PC-9 (cell line): ENCODE measurements at regions not wholly inside any gene's neighbourhood (a gene's known extent, or its start where the extent isn't known, plus 50 kb on each side); places are given as distances from the start of the nearest gene placed in this dataset.

ENCODE experiments used
- BruUV-seq: library from RNA; stranded (reverse); fragments of 400-500 nt; replicated peaks from 2 replicates; lab custom pipeline; 2021; lab: Mats Ljungman, UMichigan
- CTCF ChIA-PET: fragments of 300-600 bp; sonication (Branson Sonifier 250); formaldehyde crosslinking; loops from one replicate; lab custom pipeline; 2022; ENCODE audit warnings: antibody characterized with exemption; lab: Charles Lee
- POLR2A ChIA-PET: fragments of 300-600 bp; sonication (Branson Sonifier 250); formaldehyde crosslinking; loops from one replicate; lab custom pipeline; 2022; ENCODE audit warnings: antibody characterized with exemption; ENCODE audit not compliant: unreplicated experiment; lab: Charles Lee
- DNase-seq, 2 experiments: peaks; one replicate each; pipeline versions ENCODE4 v3.0.0 to v3.0.0-alpha.2; 2015 to 2022; ENCODE audit warnings: mixed read lengths in 1 of 2
- H2AFZ ChIP-seq: fragments of 200-600 bp; sonication (generic); 2 replicates; pipeline ENCODE4 v1.8.1; 2017; ENCODE audit warnings: antibody characterized with exemption
- H3F3A ChIP-seq: fragments of 200-600 bp; sonication (generic); 2 replicates; pipeline ENCODE4 v1.8.1; 2017; ENCODE audit warnings: antibody characterized with exemption, mild to moderate bottlenecking, low read depth; ENCODE audit not compliant: insufficient read depth
- H3K27ac ChIP-seq: fragments of 200-600 bp; sonication (generic); 2 replicates; pipeline ENCODE4 v1.6.1; 2016; ENCODE audit warnings: mixed run types
- H3K27me3 ChIP-seq: fragments of 200-600 bp; sonication (generic); 2 replicates; pipeline ENCODE4 v1.6.1; 2016; ENCODE audit warnings: low read depth, mixed run types; ENCODE audit not compliant: insufficient read depth
- H3K36me3 ChIP-seq: fragments of 200-600 bp; sonication (generic); 2 replicates; pipeline ENCODE4 v1.6.1; 2016; ENCODE audit warnings: low read depth, mixed run types
- H3K4me1 ChIP-seq: fragments of 200-600 bp; sonication (generic); replicated peaks from 2 replicates; pipeline ENCODE4 v1.6.1; 2016; ENCODE audit warnings: mixed run types; ENCODE audit not compliant: insufficient read depth
- H3K4me2 ChIP-seq: fragments of 200-600 bp; sonication (generic); 2 replicates; pipeline ENCODE4 v1.6.1; 2017; ENCODE audit warnings: mixed run types
- H3K4me3 ChIP-seq: fragments of 200-600 bp; sonication (generic); 2 replicates; pipeline ENCODE4 v1.6.1; 2016; ENCODE audit warnings: mixed run types
- H3K79me2 ChIP-seq: fragments of 200-600 bp; sonication (generic); 2 replicates; pipeline ENCODE4 v1.6.1; 2017; ENCODE audit warnings: low read depth, mixed run types
- H3K9me2 ChIP-seq: fragments of 200-600 bp; sonication (generic); 2 replicates; pipeline ENCODE4 v1.8.1; 2017; ENCODE audit warnings: mild to moderate bottlenecking; ENCODE audit not compliant: insufficient read depth
- H3K9me3 ChIP-seq: fragments of 200-600 bp; sonication (generic); 2 replicates; pipeline ENCODE4 v1.8.1; 2016; ENCODE audit warnings: low read depth; ENCODE audit not compliant: insufficient read depth
- H4K20me1 ChIP-seq: fragments of 200-600 bp; sonication (generic); 2 replicates; pipeline ENCODE4 v1.8.1; 2017; ENCODE audit not compliant: insufficient read depth
- CTCF ChIP-seq: fragments of 200-600 bp; sonication (generic); conservative IDR thresholded peaks from 2 replicates; pipeline ENCODE4 v1.6.1; 2017; ENCODE audit warnings: mixed run types, antibody characterized with exemption, mild to moderate bottlenecking, moderate library complexity
- EZH2 ChIP-seq: fragments of 200-600 bp; sonication (generic); IDR thresholded peaks from 2 replicates; pipeline ENCODE4 v1.8.0; 2017; ENCODE audit warnings: antibody characterized with exemption, low read depth
- intact Hi-C: fragments of 100-400 bp; cut with micrococcal nuclease; formaldehyde crosslinking; loops from one replicate; pipeline ENCODE4 v1.10.0; 2022; ENCODE audit not compliant: unreplicated experiment

GRCh38 chr2:155871940-155872339 lies 460.6 kb downstream of the NR4A2 start:
- no peaks in the 10 kb centered on the region for H3K36me3 ChIP-seq
- no peaks in the 10 kb centered on the region for H3F3A ChIP-seq
- no peaks in the 10 kb centered on the region for H3K27me3 ChIP-seq
- no TSS peak for BruUV-seq
- H3K79me2 ChIP-seq: no peaks in the 10 kb centered on the region
- intact Hi-C loops: no loop called here
- H3K4me2 ChIP-seq: no peak overlapping the region
- H2AFZ ChIP-seq: no peak overlapping the region
- ChIA-PET POLR2A (interaction anchor here (0.7 kb wide), 1 partner anchor 61 kb away, joined by 7 read pairs; no protein-coding TSS in a partner anchor), CTCF (no interaction called here)
- H3K27ac ChIP-seq: no peak overlapping the region
- no peaks in the 10 kb centered on the region for H3K9me3 ChIP-seq
- H3K9me2 ChIP-seq: no peaks in the 10 kb centered on the region
- TF ChIP-seq EZH2 (no peak), CTCF (no peak)
- no peaks in the 10 kb centered on the region for H4K20me1 ChIP-seq
- DNase-seq: no peak
- H3K4me3 ChIP-seq: no peak overlapping the region
- H3K4me1 ChIP-seq: no peaks in the 10 kb centered on the region

GRCh38 chr2:155867564-155867963 lies 465.0 kb downstream of the NR4A2 start:
- CTCF ChIA-PET: no interaction called here
- no peak overlapping the region for H3K4me3 ChIP-seq
- H3K4me2 ChIP-seq: no peak overlapping the region
- no peaks in the 10 kb centered on the region for H3K9me3 ChIP-seq
- H3K27me3 ChIP-seq: no peaks in the 10 kb centered on the region
- H4K20me1 ChIP-seq: no peaks in the 10 kb centered on the region
- H3K9me2 ChIP-seq: no peaks in the 10 kb centered on the region
- POLR2A ChIA-PET: no interaction called here
- TF ChIP-seq EZH2: no peak
- no peak for TF ChIP-seq CTCF
- H2AFZ ChIP-seq: no peak overlapping the region
- no peak for DNase-seq
- no peaks in the 10 kb centered on the region for H3K79me2 ChIP-seq
- H3F3A ChIP-seq: no peaks in the 10 kb centered on the region
- no peak overlapping the region for H3K27ac ChIP-seq
- no TSS peak for BruUV-seq
- no peaks in the 10 kb centered on the region for H3K4me1 ChIP-seq
- intact Hi-C loops: no loop called here
- no peaks in the 10 kb centered on the region for H3K36me3 ChIP-seq

- Histone ChIP-seq H2AFZ (no peak overlapping the region), H3K27me3 (no peaks in the 10 kb centered on the region), H3K4me2 (no peak overlapping the region), H3K9me3 (no peaks in the 10 kb centered on the region), H3K9me2 (no peaks in the 10 kb centered on the region), H3K36me3 (no peaks in the 10 kb centered on the region), H3F3A (no peaks in the 10 kb centered on the region), H3K4me1 (no peaks in the 10 kb centered on the region), H3K27ac (no peak overlapping the region), H4K20me1 (no peaks in the 10 kb centered on the region), H3K4me3 (no peak overlapping the region), H3K79me2 (no peaks in the 10 kb centered on the region)
- no peak for DNase-seq
- CTCF ChIA-PET: interaction anchor here (0.6 kb wide), 1 partner anchor 765 kb away, joined by 3 read pairs; no protein-coding TSS in a partner anchor
- POLR2A ChIA-PET: no interaction called here
- no TSS peak for BruUV-seq
- intact Hi-C loops: no loop called here
- TF ChIP-seq CTCF: no peak
- TF ChIP-seq EZH2: no peak
These were observed 466.0 kb downstream of the NR4A2 start for GRCh38 chr2:155866477-155866876.
